ENCODE measurements at regions not wholly inside any gene's neighbourhood (a gene's known extent, or its start where the extent isn't known, plus 50 kb on each side); places are given as distances from the start of the nearest gene placed in this dataset.

DNA sequence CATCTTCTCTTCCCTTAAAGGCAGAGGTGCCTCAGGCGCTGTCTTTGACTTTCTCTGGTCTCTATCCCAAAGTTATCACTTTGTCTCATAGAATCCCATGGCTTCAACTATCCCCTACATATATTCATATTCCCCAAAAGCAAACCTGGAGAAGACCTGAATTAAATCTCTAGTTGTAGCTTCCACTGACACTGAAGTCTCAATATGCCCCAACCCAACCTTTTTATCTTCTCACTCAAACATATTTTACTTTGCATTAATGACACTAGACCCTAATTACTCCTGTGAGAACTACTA is 354.5 kb upstream of the DUSP10 start:
- no peak for DNase-seq

DNA sequence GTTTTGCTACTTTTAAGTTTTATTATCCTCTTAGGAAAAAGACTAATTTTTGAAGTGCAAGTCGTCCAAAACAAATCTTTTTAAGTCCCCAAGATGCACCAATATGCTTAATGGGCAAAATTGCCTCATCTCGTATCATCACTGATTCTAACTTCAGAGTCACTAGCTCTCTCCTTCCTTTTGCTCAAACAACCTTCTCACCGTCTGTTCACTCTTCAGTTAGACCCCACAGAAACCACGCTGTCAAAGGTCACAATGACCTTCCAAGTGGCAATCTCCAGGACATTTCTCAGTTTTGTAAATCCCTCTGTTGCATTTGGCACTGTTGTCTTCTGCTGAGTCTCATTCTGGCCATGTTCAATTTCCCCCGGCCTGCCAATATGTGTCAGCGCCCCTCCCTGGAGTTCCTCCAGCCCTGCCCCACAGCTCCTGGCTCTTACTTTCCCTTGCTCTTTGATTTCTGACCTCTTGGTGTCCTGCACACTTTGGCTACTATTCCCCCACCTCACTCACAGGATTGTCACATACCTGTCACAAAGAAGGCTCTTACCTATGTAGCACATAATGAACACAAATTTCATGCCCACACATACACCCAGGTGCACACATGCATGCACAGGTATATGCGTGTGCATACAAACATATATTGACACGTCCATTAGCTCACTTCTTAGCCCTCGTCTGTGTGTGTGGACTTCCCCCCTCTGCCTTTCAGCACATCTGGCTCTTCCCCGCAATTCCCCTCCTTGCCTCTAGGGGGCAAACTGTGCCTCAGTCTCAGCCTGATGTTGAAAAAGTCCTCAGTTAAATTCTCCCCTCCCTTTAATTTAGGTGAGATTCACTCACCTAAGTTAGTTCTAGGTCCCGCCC is 354.0 kb upstream of the DUSP10 start:
- DNase-seq = peak in 1 of 2 experiments; percentile 27

DNA sequence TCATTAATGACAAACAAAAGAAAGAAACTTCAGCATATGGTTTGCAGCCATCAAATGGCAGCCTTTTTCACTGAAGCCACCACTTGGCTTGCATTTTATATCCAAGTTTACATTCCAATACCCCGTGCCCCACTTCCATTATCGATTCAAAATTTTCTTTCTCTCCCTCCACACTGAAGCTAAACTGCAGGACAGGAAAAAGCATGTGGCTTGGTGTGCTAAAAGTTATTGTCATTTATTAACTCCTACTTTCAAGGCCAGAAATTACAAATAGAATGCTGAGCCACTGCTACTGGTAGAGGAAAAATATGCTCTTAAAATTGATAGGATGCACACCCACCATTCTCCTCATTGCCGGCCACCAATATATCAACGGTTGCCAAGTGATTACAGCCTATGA is 351.6 kb upstream of the DUSP10 start:
- DNase-seq = no peak

DNA sequence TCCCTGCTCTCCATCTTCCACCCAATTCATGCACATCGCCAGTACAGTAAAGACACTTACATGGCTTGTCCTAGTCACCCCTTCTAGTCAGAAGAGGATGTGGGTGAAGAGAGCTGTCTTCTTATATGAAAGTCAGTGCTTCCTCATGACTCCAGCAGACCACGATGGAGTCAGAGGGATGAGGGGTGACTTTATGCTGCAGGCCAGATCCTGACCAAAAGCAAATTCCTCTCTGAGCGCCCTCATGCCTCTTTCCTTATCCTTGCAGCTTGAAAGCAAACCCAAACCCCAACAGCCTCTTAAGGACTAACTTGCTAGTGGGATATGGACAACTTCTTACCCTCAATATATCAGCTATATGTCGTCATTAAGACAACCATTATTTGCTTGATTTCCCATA is 348.2 kb upstream of the DUSP10 start:
- no peak for DNase-seq

DNA sequence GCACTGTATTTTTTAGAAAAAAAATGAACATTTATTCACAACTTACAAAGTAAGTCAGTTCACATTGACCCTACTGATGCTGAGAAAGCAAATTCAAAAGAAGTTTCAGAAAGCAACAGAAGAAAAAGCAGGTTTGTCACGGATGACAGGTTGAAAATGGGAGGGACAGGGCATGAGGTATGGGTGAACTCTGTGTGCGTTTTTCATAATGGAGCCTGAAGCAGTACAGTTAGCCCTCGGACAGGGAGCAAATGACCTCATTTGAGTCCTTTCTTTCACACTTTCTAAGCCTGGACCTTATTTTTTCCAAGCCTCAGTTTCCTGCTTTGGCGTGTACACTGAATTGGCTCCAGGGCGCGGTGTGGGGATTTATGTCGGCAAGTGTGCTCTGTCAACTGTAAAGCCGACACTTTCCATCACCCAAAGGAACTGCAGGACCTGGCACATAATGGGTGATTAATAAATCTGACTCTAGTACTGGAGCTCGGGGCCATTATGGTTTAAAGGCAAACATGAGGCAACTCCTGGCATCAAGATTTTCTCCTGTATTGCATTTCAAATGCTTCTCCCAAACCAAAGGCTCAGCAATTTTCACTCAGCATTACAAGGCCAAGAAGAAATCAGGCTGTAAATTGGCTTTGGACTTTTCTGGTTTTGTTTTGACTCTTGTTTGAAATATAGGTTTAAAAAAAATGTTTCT is 345.5 kb upstream of the DUSP10 start:
- DNase-seq = no peak

DNA sequence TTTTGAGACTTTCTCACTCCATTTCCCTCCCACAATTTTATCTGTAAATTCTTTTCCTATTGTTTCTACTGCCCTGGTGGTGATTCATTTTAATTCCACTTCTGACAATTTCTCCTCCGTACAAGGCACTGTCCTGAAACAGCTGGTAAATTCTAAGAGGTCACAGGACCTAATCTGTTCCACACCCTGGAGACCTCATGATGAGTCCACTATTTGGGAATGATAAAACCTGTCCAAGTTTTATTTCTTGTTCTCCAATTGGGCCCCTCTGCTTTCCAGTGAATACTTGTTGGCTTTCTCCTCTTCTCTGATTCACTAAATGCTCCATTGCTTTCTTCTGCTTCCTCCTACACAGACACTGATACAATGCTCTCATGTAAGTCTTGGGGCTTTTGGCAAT is 343.1 kb upstream of the DUSP10 start:
- no peak for DNase-seq

DNA sequence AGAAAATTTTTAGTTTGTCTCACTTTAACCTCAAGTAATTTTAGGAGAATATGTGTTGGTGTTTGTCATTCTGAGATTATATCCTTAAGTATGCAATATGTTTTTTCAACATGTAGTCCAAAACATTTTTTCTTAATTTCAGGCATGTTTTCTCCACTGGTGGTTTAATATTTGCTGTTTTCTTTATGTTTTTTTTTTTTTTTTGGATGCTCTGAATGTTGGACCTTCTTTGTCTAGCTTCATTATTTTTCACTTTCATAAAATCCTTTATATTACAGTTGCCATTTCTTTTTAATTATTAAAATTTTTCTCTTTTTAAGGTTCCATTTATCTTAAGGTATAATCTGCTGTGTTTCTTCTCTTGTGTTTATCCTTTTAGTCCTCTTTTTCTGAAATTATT is 342.2 kb upstream of the DUSP10 start:
- no peak for DNase-seq

DNA sequence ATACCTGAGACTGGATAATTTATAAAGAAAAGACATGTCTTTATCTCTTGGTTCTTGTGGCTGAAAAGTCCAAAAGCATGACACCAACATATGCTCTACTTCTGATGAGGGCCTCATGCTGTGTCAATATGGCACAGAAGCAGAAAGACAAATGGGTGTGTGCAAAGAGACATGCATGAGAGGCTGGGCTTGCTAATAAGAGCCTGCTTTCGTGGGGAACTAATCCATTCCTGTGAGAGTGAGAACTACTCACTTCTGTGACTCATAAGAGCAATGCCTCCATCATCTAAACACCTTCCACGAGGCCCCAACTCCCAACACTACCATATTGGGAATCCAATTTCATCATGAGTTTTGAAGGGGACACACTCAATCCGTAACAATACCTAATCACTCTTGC is 340.0 kb upstream of the DUSP10 start:
- no peak for DNase-seq

DNA sequence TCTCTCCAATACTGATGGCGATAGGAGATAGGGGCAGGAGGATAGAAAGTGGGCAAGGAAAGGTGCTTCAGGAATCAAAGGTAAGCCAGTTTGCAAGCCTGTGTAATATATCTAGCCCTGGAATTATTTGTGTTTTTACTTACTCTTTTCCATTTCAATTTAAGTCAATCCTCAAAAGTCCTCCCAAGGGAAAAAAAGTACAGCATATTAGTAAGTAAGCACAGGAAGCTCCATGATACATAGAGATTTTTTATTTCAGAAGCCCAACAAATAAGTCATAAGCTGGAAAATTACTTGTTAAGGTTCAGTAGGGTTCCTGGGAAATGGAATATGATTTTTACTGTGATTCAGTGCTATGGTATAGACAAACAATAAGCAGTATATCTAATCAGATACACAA is 337.7 kb upstream of the DUSP10 start:
- DNase-seq = no peak

DNA sequence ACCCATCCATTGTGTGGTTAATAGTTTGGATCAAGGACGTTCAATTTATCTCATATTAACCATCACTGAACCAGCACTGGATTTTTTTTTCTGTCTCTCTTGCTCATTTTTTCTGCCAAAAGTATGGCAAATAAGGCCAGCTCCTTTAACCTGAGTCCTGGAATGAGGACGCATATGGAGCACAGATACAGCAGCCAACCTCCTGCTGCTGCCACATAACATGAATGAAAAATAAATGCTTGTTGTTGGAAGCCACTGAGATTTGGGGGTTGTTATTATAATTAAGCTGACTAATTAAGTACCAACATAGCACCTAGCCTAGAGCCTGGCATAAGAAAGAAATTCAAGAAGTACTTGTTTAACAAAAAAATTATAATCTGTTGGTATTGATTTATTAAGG is 335.3 kb upstream of the DUSP10 start:
- no peak for DNase-seq

DNA sequence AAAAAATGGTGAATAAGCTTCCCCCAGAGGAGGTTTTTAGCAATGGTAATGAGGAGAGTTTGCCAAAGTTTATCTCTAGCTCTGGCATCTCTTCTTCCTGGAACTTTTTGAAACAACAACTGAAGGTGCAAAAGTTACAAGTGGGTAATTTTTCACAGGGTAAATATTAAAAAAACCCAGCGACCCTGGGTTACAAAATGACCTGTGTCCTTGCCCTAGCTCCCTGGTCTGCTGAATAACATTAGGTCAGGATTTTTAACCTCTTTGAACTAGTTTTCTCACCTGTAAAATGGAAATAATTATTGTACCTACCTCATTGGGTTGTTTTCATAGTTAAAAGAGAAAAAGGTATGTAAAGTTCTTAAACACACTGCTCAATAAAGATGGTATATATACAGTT is 332.4 kb upstream of the DUSP10 start:
- DNase-seq = no peak

DNA sequence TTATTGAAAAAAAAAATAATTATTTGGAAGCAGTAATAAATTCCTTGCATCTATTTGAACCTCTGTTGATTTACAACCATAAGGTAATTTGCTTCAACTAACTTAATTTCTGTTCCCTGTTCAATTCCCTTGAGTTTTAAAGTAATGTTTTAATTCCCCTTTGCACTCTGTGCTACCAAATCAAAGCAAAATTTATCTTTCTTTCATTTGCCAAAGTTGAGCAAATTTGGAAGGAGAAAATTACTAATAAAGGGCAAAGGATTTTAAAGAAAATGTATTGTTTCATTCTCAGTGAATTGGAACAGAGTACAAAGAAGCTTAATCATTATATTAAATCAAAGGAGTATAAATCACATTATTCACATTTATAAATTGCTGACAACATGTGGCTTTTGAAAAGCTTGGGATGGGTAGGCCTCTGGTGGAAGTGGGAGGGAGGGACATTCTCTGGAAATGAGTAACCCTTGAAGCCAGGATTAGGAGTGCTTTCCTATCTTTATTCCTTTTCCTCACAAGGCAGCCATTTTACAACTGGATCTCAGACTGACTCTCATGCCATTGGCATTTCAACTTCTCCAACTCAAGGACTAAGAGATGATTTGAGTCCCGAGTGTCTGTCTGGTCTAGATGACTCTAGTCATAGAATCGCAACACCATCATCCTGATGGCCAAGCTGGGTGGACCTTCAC is 331.6 kb upstream of the DUSP10 start:
- no peak for DNase-seq

DNA sequence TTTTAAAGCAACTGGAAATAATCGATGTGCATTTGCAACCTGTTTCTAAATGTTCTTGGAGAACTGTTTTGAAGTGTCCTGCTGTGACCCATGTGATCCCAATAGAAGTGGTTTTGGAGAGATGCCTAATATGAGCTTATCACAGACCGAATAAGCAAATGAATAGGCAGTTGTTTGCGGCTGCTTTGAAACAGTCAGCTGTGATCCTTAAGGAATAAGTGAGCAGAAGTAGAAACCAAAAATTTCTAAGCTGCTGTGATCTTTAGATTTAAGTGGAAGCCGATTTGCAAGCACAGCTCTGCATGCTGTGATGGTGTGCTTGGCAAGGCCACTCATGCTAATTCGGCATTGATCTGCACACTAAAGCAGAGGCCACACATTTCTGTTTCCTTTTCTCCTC is 329.5 kb upstream of the DUSP10 start:
- no peak for DNase-seq

DNA sequence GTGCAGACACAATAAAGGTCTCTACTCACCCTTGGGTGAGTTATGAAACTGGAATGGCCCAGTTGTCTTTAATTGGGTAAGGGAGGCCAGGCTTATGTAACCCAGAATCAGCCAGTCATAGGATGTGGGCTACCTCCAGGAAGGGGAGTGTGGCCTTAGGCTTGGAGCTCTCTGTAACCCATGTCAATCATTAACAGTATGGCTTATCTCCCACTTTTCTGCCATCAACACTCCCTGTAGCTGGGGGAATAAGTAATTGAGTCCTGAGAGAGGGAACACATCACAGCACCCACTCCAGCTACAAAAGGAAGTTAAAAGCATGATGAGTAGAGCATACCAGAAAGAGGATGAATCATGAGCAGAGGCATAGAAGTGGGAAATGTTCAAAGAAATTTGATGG is 327.0 kb upstream of the DUSP10 start:
- no peak for DNase-seq

DNA sequence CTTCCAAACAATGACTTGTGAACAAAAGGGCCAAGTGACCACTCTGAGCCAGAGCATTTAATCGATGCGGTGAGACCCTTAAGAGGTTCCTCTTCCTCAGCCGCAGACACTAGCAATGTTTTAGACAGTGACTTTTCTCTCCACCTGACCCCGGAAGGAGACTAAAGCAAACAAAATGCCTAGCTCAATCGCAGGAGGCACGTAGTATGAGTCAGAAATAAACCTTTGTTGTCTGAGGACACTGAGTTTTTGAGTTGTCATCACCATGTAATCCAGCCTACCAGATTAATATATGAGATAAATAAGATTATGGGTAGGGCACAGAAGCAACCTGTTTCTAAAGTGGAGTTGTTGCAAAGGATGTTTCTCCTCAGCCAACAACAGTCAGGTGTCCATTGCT is 326.2 kb upstream of the DUSP10 start:
- no peak for DNase-seq

DNA sequence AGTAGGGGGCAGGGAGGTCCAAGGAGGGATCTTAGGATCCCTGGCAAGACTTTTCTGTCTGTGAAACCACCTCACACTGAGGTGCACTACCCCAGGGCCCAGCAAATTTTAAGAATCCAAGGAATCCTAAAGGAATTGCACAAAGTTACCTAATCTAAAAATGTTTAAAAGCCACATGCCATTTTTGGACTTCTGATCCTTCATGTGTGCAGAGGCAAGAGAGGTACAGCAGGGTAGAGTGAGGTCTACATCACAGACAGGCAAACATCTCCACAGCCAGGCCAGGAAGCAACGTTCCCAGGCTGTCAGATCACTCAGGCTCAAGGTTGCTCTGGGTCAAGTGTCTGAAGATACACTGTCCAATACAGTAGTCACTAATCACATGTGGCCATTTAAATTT is 324.6 kb upstream of the DUSP10 start:
- DNase-seq = no peak

DNA sequence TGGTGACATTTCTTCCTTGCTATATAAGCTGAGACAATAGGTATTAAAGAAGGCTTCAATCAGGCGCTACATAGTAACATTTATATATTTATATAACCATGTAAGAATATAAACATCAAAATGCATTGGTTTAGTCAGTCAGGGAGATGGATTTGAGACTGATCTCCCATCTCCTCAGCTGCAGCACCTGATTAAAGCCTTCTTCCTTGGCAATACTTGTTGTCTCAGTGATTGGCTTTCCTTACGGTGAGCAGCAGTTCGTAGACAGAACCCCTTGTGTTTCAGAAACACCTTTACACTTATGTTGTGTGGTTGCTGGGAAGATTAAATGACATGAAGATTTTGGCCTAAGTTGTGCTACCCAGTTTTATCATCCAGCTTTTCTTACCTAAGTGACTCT is 323.3 kb upstream of the DUSP10 start:
- DNase-seq = no peak

DNA sequence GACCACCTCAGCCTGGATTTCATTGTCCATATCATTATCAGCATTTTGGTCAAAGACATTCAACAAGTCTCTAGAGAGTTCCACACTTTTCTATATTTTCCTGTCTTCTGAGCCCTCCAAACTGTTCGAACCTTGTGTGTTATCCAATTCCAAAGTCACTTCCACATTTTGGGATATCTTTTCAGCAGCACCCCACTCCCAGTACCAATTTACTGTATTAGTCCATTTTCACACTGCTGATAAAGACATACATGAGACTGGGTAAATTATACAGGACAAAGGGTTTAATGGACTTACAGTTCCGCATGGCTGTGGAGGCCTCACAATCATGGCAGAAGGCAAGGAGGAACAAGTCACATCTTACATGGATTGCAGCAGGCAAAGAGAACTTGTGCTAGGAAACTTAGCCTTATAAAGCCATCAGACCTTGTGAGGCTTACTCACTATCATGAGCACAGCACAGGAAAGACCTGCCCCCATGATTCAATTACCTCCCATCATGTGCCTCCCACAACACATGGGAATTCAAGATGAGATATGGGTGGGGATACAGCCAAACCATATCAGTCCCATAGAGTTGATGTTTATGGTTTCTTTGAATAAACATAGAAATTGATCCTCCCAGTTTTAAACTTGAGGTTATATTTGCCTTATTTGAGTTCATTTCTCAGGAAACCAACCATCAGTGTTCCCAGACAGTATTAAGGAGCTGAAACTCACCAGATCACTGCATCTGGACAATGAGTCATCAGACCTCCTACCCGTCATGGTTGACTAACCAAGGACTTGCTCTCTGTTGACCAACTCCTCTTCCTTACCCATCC is 322.7 kb upstream of the DUSP10 start:
- DNase-seq = no peak

DNA sequence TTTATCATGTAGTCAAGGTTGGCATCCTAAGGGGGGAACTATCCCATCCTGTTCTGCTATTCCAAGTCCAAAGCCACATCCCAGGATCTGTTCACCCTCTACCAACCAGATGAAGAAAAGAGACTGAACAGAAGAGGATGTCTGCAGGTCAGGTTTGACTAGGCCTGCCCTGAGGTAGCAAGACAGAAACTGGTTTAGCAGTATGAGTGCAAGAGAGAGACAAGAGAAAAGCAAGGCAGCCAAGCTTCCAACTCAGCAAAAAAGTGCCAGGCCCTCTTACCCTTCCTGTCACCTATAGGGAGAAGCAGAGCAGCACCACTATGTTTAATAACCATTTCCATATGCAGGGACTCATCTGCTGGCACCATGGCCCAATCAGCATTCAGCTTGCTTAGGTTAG is 320.8 kb upstream of the DUSP10 start:
- DNase-seq = no peak

DNA sequence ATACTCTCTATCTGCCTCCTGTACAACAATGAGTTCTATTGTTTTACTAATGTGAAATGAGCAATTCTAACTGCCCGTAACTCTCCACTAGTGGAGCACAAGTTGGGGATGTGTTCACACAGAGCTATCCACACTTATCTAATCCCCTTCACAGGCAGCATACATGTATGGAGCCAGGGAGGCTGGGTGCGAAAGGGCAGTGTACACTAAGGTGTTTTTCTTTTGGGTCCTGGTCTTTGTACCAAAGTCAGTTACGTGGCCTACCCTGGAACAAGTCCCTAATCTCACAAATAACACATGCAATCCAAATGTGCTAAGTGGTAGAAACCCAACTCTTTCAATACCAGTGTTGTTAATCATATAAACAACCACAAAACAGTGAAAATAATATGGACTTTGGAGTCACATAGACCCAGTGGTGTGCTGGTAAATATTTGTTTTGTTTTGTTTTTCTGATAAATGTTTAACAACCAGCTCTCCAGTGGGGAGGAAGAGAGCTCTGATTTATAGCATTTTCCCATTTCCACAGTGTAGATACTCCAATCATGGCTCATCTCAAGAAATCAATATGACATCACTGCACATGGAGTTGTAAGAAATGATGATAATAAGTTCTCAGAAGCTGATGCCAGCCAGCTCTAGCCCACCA is 319.9 kb upstream of the DUSP10 start:
- DNase-seq = no peak

DNA sequence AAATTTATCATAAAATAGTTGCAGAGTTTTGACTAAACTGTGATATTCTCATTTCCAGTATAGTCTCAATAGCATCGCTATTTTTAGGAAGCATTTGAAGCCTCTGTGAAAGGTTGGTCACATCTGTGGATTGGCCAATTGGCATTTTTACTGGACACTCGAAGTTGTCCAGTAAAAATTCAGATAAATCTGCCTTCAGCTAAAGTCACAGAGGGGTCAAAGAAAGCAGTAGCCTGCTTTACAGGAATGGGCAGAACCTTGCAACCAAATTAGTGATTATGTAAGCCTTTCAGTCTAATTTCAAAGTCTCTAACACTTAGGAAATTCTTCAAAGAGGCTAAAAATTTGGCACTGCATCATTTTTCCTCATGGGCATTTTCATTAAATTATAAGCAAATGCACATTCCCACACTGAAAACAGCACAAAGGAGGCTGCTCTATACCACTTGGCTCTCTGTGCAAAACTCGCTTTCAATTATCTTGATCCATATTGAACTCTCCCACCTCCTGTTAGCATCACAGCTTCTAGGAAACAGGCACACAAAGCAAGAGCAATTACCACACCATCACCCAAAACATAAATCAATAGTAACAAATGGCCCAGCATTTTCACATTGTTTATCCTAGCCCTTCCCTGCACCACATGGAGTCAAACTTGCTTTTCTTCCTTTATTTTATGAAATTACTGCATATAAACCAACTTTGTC is 318.5 kb upstream of the DUSP10 start:
- DNase-seq = no peak

DNA sequence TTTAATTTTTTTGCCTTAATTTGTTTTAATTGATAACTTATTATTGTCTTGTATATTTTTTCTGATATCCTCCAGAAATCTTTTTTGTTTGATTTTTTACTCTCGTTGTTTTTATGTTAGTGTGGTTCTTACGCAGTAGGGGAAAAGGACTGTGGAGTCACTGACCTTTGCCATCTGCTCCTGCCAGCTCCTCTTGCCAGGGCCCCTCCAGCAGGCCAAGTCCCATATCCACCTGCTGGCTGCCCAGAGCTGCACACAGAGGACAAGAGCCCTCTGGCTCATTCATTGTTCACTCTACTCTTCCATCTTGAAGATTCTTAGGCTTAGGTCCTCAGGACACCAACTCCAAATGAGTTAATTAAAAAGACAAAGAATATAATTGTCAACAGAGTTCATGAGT is 316.4 kb upstream of the DUSP10 start:
- no peak for DNase-seq
